ENCODE measurements at regions not wholly inside any gene's neighbourhood (a gene's known extent, or its start where the extent isn't known, plus 50 kb on each side); places are given as distances from the start of the nearest gene placed in this dataset.

- no peak overlapping the region for H3K9ac ChIP-seq (ENCODE audit: low read depth in 1 of 2, low read length in 2 of 2)
- peaks cover 0 to 3% (median 0%) of the 10 kb centered on the region in 4 donors for H3K9me3 ChIP-seq (ENCODE audit: control insufficient read depth in 4 of 4, low read length in 3 of 4)
- H3K36me3 ChIP-seq (ENCODE audit: control insufficient read depth in 4 of 4, insufficient read depth in 3 of 4, low read depth in 1 of 4, low read length in 3 of 4), result no peaks in the 10 kb centered on the region
- H3K4me1 ChIP-seq (ENCODE audit: control insufficient read depth in 4 of 4, insufficient read depth in 4 of 4, low read length in 3 of 4), result no peaks in the 10 kb centered on the region
- no peak overlapping the region for H3K4me3 ChIP-seq (ENCODE audit: low read depth in 1 of 3, low read length in 3 of 3)
- no peak for DNase-seq (ENCODE audit: low spot score)
- TF ChIP-seq CTCF (IDR thresholded peaks at IDR 0.05; ENCODE audit: low read depth, low read length, missing input control) (no peak), RXRA (IDR thresholded peaks at IDR 0.05) (no peak), NR2F2 (IDR thresholded peaks at IDR 0.05) (no peak), EGR1 (IDR thresholded peaks at IDR 0.05; ENCODE audit: low read depth in 2 of 2) (no peak), REST (IDR thresholded peaks at IDR 0.05) (no peak)
- TF ChIP-seq, protein P1, sequence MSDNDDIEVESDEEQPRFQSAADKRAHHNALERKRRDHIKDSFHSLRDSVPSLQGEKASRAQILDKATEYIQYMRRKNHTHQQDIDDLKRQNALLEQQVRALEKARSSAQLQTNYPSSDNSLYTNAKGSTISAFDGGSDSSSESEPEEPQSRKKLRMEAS (IDR thresholded peaks at IDR 0.05), result no peak
- no peak overlapping the region for H3K27ac ChIP-seq (ENCODE audit: low read depth in 1 of 2, low read length in 2 of 2)
- no peaks in the 10 kb centered on the region for H3K27me3 ChIP-seq (ENCODE audit: control insufficient read depth in 4 of 4, insufficient read depth in 4 of 4, low read length in 3 of 4)
- WGBS, result 67% methylated on average over 4 of the region's 4 CpGs
These were observed 83.1 kb upstream of the STARD4 start for GRCh38 chr5:111595425-111595824.

- TF ChIP-seq NR2F2 (IDR thresholded peaks at IDR 0.05) (no peak), FOXA2 (IDR thresholded peaks at IDR 0.05) (no peak), CTCF (IDR thresholded peaks at IDR 0.05; ENCODE audit: low read depth, low read length, missing input control) (no peak), YY1 (IDR thresholded peaks at IDR 0.05) (no peak), HNF4A (conservative IDR thresholded peaks at IDR 0.05) (no peak)
- TF ChIP-seq, protein P2, sequence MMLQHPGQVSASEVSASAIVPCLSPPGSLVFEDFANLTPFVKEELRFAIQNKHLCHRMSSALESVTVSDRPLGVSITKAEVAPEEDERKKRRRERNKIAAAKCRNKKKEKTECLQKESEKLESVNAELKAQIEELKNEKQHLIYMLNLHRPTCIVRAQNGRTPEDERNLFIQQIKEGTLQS (IDR thresholded peaks at IDR 0.05), result no peak
- no peak for DNase-seq (ENCODE audit: low spot score)
- H3K4me1 ChIP-seq (ENCODE audit: control insufficient read depth in 4 of 4, insufficient read depth in 4 of 4, low read length in 3 of 4), result no peaks in the 10 kb centered on the region
- no peaks in the 10 kb centered on the region for H3K36me3 ChIP-seq (ENCODE audit: control insufficient read depth in 4 of 4, insufficient read depth in 3 of 4, low read depth in 1 of 4, low read length in 3 of 4)
- no peak overlapping the region for H3K4me3 ChIP-seq (ENCODE audit: low read depth in 1 of 3, low read length in 3 of 3)
- no peak overlapping the region for H3K9ac ChIP-seq (ENCODE audit: low read depth in 1 of 2, low read length in 2 of 2)
- 86% methylated on average over 1 of the region's 1 CpG for WGBS
- H3K9me3 ChIP-seq (ENCODE audit: control insufficient read depth in 4 of 4, low read length in 3 of 4), result no peaks in the 10 kb centered on the region
- H3K27me3 ChIP-seq (ENCODE audit: control insufficient read depth in 4 of 4, insufficient read depth in 4 of 4, low read length in 3 of 4), result no peaks in the 10 kb centered on the region
- H3K27ac ChIP-seq (ENCODE audit: low read depth in 1 of 2, low read length in 2 of 2), result no peak overlapping the region
These were observed 77.0 kb upstream of the STARD4 start for GRCh38 chr5:111589316-111589715.

All from liver (tissue), 8 donors.